WI38 (cell line): ENCODE measurements at regions not wholly inside any gene's neighbourhood (a gene's known extent, or its start where the extent isn't known, plus 50 kb on each side); places are given as distances from the start of the nearest gene placed in this dataset.
"Not testable (repeated sequence)": the region's sequence is repeated elsewhere in the genome, so short reads cannot be mapped to it uniquely, and the experiment has no call there.

Experiments
- H3K4me3 ChIP-seq: 2 replicates; pipeline ENCODE4 v1.5.1; 2011; ENCODE audit warnings: low read depth, mild to moderate bottlenecking, control low read depth, low read length
- TF ChIP-seq, protein P1 (sequence below): IDR thresholded peaks from 2 replicates; pipeline ENCODE4 v1.5.1; 2012; ENCODE audit warnings: low read depth, mild to moderate bottlenecking, control low read depth, low read length

DNA sequence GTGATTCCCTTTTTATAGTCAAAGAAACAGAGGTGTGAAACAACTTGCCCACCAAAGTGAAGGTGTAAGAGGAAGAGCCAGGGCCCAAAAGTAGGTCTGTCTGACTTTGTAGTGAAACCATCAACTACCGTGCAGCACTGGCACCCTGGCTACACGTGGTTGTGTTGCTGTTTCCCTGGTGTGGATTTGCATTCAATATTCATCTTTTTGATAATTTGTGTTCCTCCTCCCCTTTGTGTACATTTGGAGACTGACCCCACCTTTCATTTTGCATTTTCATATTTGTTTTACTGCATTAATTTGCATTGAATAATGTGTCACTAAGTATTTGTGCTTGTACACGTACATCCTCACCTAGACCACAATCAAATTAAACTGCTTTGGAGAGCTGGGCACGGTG, 873.8 kb upstream of the WWC1 start:
- TF ChIP-seq, protein P1, sequence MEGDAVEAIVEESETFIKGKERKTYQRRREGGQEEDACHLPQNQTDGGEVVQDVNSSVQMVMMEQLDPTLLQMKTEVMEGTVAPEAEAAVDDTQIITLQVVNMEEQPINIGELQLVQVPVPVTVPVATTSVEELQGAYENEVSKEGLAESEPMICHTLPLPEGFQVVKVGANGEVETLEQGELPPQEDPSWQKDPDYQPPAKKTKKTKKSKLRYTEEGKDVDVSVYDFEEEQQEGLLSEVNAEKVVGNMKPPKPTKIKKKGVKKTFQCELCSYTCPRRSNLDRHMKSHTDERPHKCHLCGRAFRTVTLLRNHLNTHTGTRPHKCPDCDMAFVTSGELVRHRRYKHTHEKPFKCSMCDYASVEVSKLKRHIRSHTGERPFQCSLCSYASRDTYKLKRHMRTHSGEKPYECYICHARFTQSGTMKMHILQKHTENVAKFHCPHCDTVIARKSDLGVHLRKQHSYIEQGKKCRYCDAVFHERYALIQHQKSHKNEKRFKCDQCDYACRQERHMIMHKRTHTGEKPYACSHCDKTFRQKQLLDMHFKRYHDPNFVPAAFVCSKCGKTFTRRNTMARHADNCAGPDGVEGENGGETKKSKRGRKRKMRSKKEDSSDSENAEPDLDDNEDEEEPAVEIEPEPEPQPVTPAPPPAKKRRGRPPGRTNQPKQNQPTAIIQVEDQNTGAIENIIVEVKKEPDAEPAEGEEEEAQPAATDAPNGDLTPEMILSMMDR = no peak
- no peak overlapping the region for H3K4me3 ChIP-seq

DNA sequence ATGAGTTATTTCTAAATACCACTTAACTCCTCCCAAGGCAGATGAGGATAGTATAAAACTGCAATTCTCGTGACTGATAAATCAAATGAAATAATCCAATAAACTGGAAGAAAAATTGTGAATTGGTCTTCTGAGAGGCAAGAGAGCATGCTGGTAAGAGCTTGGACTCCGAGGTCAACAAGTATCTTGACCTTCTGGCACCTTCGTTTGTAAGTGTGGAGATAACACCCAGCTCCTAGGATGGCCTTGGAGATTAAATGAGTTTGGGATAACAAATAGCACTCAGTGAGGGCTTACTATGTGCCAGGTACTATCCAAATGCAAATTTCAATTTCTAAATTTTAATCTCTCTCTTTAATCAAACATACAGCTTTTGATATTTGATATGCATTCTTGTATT, 866.3 kb upstream of the WWC1 start:
- no peak overlapping the region for H3K4me3 ChIP-seq
- TF ChIP-seq, protein P1 = no peak

DNA sequence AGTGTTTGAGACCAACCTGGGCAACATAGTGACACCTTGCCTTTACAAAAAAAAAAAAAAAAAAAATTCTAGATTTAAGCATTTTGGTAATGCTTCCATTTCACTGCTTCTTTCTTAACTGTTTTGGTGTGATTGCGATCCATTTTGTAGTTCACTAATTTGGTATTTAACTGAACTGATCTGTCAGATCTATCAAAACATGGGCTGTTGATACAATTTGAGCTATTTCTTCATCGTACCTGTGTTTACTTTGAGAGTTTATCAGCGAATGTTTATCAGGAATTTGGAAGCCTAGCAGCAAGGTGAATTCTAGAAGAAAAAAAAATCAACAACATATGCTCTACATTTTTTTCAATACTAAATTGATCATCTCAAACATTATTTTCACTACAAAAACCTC, 864.9 kb upstream of the WWC1 start:
- no peak overlapping the region for H3K4me3 ChIP-seq
- TF ChIP-seq, protein P1 = no peak

DNA sequence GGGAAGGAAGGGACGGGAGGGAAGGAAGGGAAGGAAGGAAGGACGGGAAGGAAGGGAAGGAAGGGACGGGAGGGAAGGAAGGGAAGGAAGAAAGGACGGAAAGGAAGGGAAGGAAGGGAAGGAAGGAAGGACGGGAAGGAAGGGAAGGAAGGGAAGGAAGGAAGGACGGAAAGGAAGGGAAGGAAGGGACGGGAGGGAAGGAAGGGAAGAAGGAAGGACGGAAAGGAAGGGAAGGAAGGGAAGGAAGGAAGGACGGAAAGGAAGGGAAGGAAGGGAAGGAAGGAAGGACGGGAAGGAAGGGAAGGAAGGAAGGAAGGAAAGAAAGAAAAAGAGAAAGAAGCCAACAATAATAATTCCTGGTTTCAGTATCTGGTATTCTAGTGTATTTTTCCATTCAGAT, 863.8 kb upstream of the WWC1 start:
- H3K4me3 ChIP-seq = not testable (repeated sequence)

DNA sequence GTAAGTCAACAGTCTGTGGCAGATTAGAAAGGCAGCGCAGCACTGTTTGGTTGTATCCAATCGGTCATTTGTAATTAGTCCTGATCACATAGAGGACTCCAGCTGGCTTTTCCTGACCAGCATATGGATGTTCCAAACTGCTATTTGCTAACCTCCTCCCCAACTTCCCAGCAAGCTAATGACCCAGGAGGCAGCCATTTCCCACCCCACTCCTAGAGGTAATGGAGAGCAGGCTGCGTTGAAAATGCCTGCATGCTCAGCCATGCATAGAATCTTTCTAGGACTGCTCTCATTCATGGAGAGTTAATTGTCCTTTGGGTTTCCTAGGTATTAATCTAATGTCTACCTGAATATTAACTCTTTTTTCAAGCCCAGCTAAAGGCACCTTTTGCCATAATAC, 850.6 kb upstream of the WWC1 start:
- H3K4me3 ChIP-seq = no peak overlapping the region
- TF ChIP-seq, protein P1 = no peak

DNA sequence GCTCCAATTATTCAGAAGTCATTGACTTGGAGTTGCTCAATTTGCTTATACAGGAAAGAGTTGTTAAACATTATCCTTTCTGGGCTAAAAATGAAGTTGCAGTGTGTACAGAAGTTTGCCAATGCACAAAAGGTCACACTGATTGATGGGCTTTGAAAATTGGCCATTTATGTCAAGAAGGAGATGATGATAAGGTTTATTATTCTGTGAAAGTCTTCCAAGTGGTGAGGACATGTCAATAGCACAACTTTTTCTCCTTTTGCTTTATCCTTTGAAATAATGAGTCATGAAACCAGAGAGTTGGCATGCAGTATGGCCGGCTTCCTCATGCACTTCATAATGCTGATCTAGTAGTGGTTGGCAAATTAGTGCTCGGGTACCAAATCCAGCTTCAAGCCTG, 848.5 kb upstream of the WWC1 start:
- TF ChIP-seq, protein P1 = no peak
- H3K4me3 ChIP-seq = no peak overlapping the region

DNA sequence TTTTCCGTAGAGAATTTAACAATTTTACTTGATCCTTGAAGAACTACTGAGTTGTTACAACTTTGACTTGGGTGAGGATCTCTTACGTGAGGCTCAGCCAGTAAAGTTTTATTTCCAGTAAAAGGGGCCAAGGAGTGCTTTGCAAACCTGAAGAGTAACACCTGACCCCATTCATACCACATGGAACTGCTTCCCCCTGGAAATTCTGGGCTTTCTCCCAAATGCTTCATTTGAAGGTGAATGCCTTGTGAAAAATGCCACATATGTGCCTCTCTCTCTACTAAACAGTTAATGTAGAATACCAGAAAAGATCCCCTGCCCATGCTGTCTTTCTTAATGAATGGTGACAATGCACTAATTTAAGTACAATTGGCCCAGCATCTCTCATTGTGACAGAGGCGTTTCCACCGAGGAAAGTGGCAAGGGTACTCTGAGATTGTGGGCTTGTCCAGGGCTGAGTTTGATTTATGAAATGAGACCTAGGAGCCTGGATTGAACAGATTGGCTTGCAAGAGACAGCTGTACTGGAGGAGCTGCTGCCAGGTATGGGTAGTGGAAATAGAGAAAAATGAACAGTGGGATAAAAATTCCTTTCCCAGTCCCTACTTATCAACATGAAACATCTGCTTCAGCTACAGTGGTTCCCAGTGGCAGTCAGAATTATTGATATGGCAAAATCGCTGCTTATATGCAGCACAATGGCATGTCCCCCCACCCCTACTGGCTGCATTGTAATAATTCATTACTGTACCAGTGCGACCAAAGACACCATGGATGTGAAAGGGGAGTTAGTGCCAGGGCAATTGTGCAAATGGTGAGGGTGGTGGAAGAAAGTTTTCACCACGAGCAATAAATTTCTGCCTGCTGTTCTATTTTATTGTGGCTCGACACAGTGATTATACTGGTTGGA, 843.7 kb upstream of the WWC1 start:
- H3K4me3 ChIP-seq = no peak overlapping the region
- TF ChIP-seq, protein P1 = no peak

DNA sequence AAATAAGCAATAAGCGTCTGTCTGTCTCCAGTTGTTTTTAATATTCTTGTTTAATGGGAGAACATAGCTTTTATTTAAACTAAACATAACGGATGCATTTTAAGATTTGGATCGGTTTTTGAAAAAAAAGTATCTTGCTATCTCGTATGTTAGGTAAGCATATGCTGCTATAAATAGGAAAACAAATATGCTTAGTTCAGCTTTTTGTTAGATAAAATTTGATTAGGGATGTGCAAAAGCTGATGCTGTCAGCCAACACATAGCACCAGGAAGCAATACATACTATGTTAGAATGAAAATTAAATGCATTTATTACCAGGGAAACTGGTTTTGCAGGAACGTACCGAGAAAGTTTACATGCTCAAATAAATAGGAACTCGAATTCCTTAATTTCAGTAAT, 843.1 kb upstream of the WWC1 start:
- TF ChIP-seq, protein P1 = no peak
- no peak overlapping the region for H3K4me3 ChIP-seq
